ENCODE measurements at regions not wholly inside any gene's neighbourhood (a gene's known extent, or its start where the extent isn't known, plus 50 kb on each side); places are given as distances from the start of the nearest gene placed in this dataset.
A peak's percentile ranks its signal among the peaks of the same experiment; 100 is the strongest.

- Histone ChIP-seq H3K79me2 (ENCODE audit: insufficient read depth, low read depth) (no peaks in the 10 kb centered on the region), H4K20me1 (ENCODE audit: insufficient read depth) (no peaks in the 10 kb centered on the region), H3K27ac (no peak overlapping the region), H3K4me1 (ENCODE audit: low read depth, poor library complexity, severe bottlenecking) (no peaks in the 10 kb centered on the region), H3K36me3 (ENCODE audit: insufficient read depth) (no peaks in the 10 kb centered on the region), H3K27me3 (ENCODE audit: insufficient read depth, low read depth) (no peaks in the 10 kb centered on the region), H2AFZ (ENCODE audit: low read depth) (no peak overlapping the region), H3K4me3 (IDR thresholded peaks at IDR 0.05; ENCODE audit: insufficient read depth, low read depth, low read length) (no peak overlapping the region), H3K4me2 (no peak overlapping the region), H3K9ac (no peak overlapping the region)
- TF ChIP-seq CTCF (conservative IDR thresholded peaks at IDR 0.05; ENCODE audit: low read depth, low read length): no peak
Observed at GRCh38 chr3:154025007-154025406, 96.2 kb upstream of the ARHGEF26 start.

GRCh38 chr3:154029926-154030325, 91.3 kb upstream of the ARHGEF26 start:
- TF ChIP-seq CTCF (conservative IDR thresholded peaks at IDR 0.05; ENCODE audit: low read depth, low read length): no peak
- H3K27me3 ChIP-seq (ENCODE audit: insufficient read depth, low read depth): no peaks in the 10 kb centered on the region
- no peak overlapping the region for H2AFZ ChIP-seq (ENCODE audit: low read depth)
- H4K20me1 ChIP-seq (ENCODE audit: insufficient read depth): no peaks in the 10 kb centered on the region
- H3K36me3 ChIP-seq (ENCODE audit: insufficient read depth): no peaks in the 10 kb centered on the region
- H3K79me2 ChIP-seq (ENCODE audit: insufficient read depth, low read depth): no peaks in the 10 kb centered on the region
- no peak overlapping the region for H3K4me3 ChIP-seq (IDR thresholded peaks at IDR 0.05; ENCODE audit: insufficient read depth, low read depth, low read length)
- H3K4me2 ChIP-seq: no peak overlapping the region
- H3K9ac ChIP-seq: no peak overlapping the region
- H3K4me1 ChIP-seq (ENCODE audit: low read depth, poor library complexity, severe bottlenecking): no peaks in the 10 kb centered on the region
- H3K27ac ChIP-seq: no peak overlapping the region

- no peak for TF ChIP-seq CTCF (conservative IDR thresholded peaks at IDR 0.05; ENCODE audit: low read depth, low read length)
- no peaks in the 10 kb centered on the region for H3K79me2 ChIP-seq (ENCODE audit: insufficient read depth, low read depth)
- no peaks in the 10 kb centered on the region for H3K36me3 ChIP-seq (ENCODE audit: insufficient read depth)
- H3K27ac ChIP-seq: no peak overlapping the region
- no peaks in the 10 kb centered on the region for H4K20me1 ChIP-seq (ENCODE audit: insufficient read depth)
- H3K27me3 ChIP-seq (ENCODE audit: insufficient read depth, low read depth): no peaks in the 10 kb centered on the region
- H3K4me2 ChIP-seq: no peak overlapping the region
- no peak overlapping the region for H3K9ac ChIP-seq
- H3K4me1 ChIP-seq (ENCODE audit: low read depth, poor library complexity, severe bottlenecking): no peaks in the 10 kb centered on the region
- H2AFZ ChIP-seq (ENCODE audit: low read depth): no peak overlapping the region
- no peak overlapping the region for H3K4me3 ChIP-seq (IDR thresholded peaks at IDR 0.05; ENCODE audit: insufficient read depth, low read depth, low read length)
Observed at GRCh38 chr3:154034797-154035330, 86.3 kb upstream of the ARHGEF26 start.

- no peaks in the 10 kb centered on the region for H3K36me3 ChIP-seq (ENCODE audit: insufficient read depth)
- H3K27ac ChIP-seq: no peak overlapping the region
- no peak overlapping the region for H3K4me2 ChIP-seq
- no peak overlapping the region for H3K9ac ChIP-seq
- no peak overlapping the region for H2AFZ ChIP-seq (ENCODE audit: low read depth)
- H3K79me2 ChIP-seq (ENCODE audit: insufficient read depth, low read depth): no peaks in the 10 kb centered on the region
- H4K20me1 ChIP-seq (ENCODE audit: insufficient read depth): no peaks in the 10 kb centered on the region
- peak; percentile 44 for TF ChIP-seq CTCF (conservative IDR thresholded peaks at IDR 0.05; ENCODE audit: low read depth, low read length)
- H3K4me3 ChIP-seq (IDR thresholded peaks at IDR 0.05; ENCODE audit: insufficient read depth, low read depth, low read length): no peak overlapping the region
- H3K4me1 ChIP-seq (ENCODE audit: low read depth, poor library complexity, severe bottlenecking): no peaks in the 10 kb centered on the region
- H3K27me3 ChIP-seq (ENCODE audit: insufficient read depth, low read depth): no peaks in the 10 kb centered on the region
Observed at GRCh38 chr3:154040283-154040682, 80.9 kb upstream of the ARHGEF26 start.
